Tibial nerve (tissue), 4 donors: ENCODE measurements at regions not wholly inside any gene's neighbourhood (a gene's known extent, or its start where the extent isn't known, plus 50 kb on each side); places are given as distances from the start of the nearest gene placed in this dataset.
A peak's percentile ranks its signal among the peaks of the same experiment; 100 is the strongest.
"Not testable (repeated sequence)": the region's sequence is repeated elsewhere in the genome, so short reads cannot be mapped to it uniquely, and the experiment has no call there.

Source experiments
- DNase-seq, 2 donors: peaks; one replicate each; pipeline ENCODE4 v3.0.0-alpha.2; 2019; ENCODE audit warnings: low spot score in 2 of 2
- H3K27ac ChIP-seq, 4 donors: fragments of 200-600 bp; sonication (generic) in 3 of 4; one replicate each; pipeline ENCODE4 v1.5.1; 2017 to 2019; ENCODE audit warnings: mild to moderate bottlenecking in 1 of 4
- H3K27me3 ChIP-seq, 2 donors: fragments of 200-600 bp; sonication (generic) in 1 of 2; one replicate each; pipeline versions ENCODE4 v1.5.1 to v1.6.0; 2017 to 2019
- H3K36me3 ChIP-seq, 3 donors: fragments of 200-600 bp; sonication (generic); one replicate each; pipeline ENCODE4 v1.5.1; 2018 to 2019
- H3K4me1 ChIP-seq, 4 donors: fragments of 200-600 bp; sonication (generic) in 3 of 4; one replicate each; pipeline ENCODE4 v1.5.1; 2017 to 2019
- H3K4me3 ChIP-seq, 4 donors: fragments of 200-600 bp; sonication (generic) in 3 of 4; one replicate each; pipeline ENCODE4 v1.5.1; 2017 to 2019; ENCODE audit warnings: mild to moderate bottlenecking in 1 of 4, moderate library complexity in 1 of 4
- H3K9me3 ChIP-seq, 4 donors: fragments of 200-600 bp; sonication (generic) in 3 of 4; one replicate each; pipeline ENCODE4 v1.5.1; 2017 to 2019
- EP300 ChIP-seq, 2 donors: sonication (generic); formaldehyde crosslinking; IDR thresholded peaks; one replicate each; pipeline ENCODE4 v1.6.1; 2017; ENCODE audit warnings: antibody characterized with exemption in 2 of 2, mild to moderate bottlenecking in 1 of 2
- POLR2A ChIP-seq, 2 donors: fragments of 450-650 bp; IDR thresholded peaks; one replicate each; pipeline ENCODE4 v1.6.1; 2017; ENCODE audit warnings: antibody characterized with exemption in 2 of 2, mild to moderate bottlenecking in 2 of 2, moderate library complexity in 2 of 2
- WGBS, 2 donors: methylation state at CpG; one replicate each; pipeline ENCODE4 v1.1.5; 2018; 5-methylcytosine and 5-hydroxymethylcytosine counted together
- TF ChIP-seq, protein P1 (sequence below), 5 experiments: fragments of 200-600 bp in 3 of 5; fragments of 450-650 bp in 2 of 5; sonication (generic) in 3 of 5; IDR thresholded peaks; one replicate each; pipeline ENCODE4 v1.5.1; 2016 to 2019; ENCODE audit warnings: antibody characterized with exemption in 5 of 5, mild to moderate bottlenecking in 3 of 5, moderate library complexity in 2 of 5

DNA sequence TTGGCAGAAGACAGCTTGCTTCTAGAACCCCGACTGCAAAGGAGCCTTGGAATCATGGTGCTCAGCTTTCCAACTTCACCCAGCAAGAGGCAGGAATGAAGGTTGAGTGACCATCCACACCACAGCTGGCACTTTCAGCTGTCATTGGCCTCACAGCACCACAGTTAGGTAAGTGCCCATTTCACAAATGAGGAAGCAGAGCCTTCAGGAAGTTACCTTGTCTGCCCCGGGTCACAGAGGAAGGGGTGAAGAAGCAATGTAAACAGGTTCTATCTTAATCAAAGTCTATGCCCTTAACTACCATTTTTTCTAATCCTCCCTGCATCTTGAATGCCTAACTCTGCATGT is 156.0 kb downstream of the GLUL start:
- TF ChIP-seq EP300 (IDR thresholded peaks at IDR 0.05) (no peak), POLR2A (IDR thresholded peaks at IDR 0.05) (no peak)
- TF ChIP-seq, protein P1, sequence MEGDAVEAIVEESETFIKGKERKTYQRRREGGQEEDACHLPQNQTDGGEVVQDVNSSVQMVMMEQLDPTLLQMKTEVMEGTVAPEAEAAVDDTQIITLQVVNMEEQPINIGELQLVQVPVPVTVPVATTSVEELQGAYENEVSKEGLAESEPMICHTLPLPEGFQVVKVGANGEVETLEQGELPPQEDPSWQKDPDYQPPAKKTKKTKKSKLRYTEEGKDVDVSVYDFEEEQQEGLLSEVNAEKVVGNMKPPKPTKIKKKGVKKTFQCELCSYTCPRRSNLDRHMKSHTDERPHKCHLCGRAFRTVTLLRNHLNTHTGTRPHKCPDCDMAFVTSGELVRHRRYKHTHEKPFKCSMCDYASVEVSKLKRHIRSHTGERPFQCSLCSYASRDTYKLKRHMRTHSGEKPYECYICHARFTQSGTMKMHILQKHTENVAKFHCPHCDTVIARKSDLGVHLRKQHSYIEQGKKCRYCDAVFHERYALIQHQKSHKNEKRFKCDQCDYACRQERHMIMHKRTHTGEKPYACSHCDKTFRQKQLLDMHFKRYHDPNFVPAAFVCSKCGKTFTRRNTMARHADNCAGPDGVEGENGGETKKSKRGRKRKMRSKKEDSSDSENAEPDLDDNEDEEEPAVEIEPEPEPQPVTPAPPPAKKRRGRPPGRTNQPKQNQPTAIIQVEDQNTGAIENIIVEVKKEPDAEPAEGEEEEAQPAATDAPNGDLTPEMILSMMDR (IDR thresholded peaks at IDR 0.05): no peak
- H3K36me3 ChIP-seq: no peaks in the 10 kb centered on the region
- peaks cover 0 to 17% (median 6%) of the 10 kb centered on the region in 4 donors for H3K4me1 ChIP-seq
- no peak overlapping the region for H3K4me3 ChIP-seq
- DNase-seq: no peak
- H3K27ac ChIP-seq: peak overlapping the region in 2 of 4 donors; percentile 8 to 57
- WGBS, 2 donors: 65 to 69% methylated on average over 2 of the region's 2 CpGs
- H3K9me3 ChIP-seq: no peaks in the 10 kb centered on the region
- no peaks in the 10 kb centered on the region for H3K27me3 ChIP-seq

DNA sequence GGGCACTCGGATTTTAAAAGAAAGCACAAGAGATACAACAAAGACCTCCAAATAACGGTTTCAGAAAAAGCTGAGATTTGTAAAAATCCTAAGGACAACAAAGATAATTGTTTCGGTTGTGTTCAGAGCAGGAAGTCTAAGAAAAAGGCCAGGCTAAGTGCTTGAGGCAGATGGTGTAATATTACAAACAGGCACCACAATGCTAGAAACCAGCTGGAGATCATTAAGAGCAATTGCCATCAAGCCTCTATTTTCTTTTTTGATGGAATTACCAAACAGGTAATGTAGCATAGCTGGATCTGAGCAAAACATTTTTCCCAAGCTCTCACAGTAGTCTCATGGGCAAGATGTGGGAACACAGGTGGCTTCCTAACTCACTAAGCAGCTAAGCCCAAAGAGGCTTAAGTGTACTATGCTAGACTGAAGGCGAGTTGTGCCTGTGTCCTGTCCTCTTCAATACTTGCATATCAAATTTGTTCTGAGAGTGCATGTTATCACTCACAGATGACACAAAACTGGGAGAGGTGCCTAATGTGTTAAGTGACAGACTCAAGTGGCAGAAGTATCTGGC is 161.6 kb downstream of the GLUL start:
- H3K4me3 ChIP-seq: no peak overlapping the region
- H3K27me3 ChIP-seq: no peaks in the 10 kb centered on the region
- DNase-seq: no peak
- no peaks in the 10 kb centered on the region for H3K36me3 ChIP-seq
- H3K4me1 ChIP-seq: peaks cover 0 to 12% (median 4%) of the 10 kb centered on the region in 4 donors
- peak overlapping the region in 2 of 4 donors; percentile 22 to 34 for H3K27ac ChIP-seq
- WGBS, 2 donors: 36 to 51% methylated on average over 4 of the region's 4 CpGs
- TF ChIP-seq, protein P1 (IDR thresholded peaks at IDR 0.05): no peak
- TF ChIP-seq POLR2A (IDR thresholded peaks at IDR 0.05) (no peak), EP300 (IDR thresholded peaks at IDR 0.05) (no peak)
- H3K9me3 ChIP-seq: peaks cover 0 to 8% (median 0%) of the 10 kb centered on the region in 4 donors

DNA sequence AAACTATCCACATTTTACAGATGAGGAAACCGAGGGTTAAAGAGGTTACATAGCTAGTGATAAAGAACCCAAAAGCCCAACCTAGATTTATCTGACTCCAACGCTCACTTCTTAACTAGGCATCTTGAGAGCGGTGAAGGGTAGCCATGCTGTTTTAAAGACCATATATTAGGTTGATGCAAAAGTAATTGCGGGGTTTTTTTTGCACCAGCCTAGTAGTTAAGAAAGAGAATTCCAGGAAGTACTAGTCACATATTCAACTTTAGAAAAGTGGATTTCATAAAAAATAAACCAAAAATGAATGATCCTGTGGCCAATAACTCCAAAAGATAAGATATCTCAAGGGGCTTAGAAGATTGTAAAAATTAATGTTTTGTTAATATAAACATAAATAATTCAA is 162.1 kb downstream of the GLUL start:
- 80 to 81% methylated on average over 4 of the region's 4 CpGs for WGBS, 2 donors
- Histone ChIP-seq H3K27ac (peak overlapping the region in 2 of 4 donors; percentile 22 to 34), H3K36me3 (no peaks in the 10 kb centered on the region), H3K27me3 (no peaks in the 10 kb centered on the region), H3K4me1 (peaks cover 0 to 12% (median 4%) of the 10 kb centered on the region in 4 donors), H3K9me3 (peaks cover 0 to 8% (median 0%) of the 10 kb centered on the region in 4 donors), H3K4me3 (no peak overlapping the region)
- DNase-seq: no peak
- TF ChIP-seq POLR2A (IDR thresholded peaks at IDR 0.05): no peak
- no peak for TF ChIP-seq EP300 (IDR thresholded peaks at IDR 0.05)
- TF ChIP-seq, protein P1 (IDR thresholded peaks at IDR 0.05): no peak

DNA sequence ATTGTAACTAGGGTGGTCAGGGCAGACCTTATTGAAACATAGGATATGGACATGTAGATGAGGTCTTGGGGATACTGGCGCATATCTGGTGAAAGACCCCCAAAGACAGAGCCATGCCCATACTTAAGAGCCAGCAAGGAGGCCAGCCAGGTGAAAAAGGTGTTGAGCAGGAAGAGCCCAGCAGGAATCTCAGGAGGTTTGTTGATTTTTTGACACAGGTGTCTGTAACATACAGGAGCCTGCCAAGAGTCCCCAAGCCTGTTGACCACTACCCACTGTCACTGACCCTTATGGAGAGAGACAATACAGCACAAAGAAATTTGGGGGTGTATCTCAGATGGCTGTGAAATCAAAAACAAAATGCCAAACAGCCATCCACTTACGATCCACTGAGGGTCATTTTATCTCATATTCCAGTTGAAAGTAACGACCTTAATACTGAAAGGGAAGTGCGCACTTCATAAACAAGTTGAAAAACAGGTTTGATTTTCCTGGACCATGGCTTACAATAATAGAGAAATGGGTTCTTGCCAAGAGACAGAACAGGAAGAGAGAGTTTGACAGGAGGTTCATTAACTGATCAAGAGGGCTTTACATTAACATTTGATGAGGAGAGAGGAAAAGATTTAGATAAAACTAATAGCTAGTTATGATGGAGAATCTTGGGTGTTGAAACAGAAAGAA is 163.6 kb downstream of the GLUL start:
- H3K4me3 ChIP-seq: no peak overlapping the region
- no peaks in the 10 kb centered on the region for H3K27me3 ChIP-seq
- peaks cover 0 to 12% (median 4%) of the 10 kb centered on the region in 4 donors for H3K4me1 ChIP-seq
- WGBS, 2 donors: 68 to 72% methylated on average over 4 of the region's 4 CpGs
- TF ChIP-seq, protein P1 (IDR thresholded peaks at IDR 0.05): no peak
- TF ChIP-seq POLR2A (IDR thresholded peaks at IDR 0.05) (no peak), EP300 (IDR thresholded peaks at IDR 0.05) (no peak)
- H3K36me3 ChIP-seq: no peaks in the 10 kb centered on the region
- peak overlapping the region in 2 of 4 donors; percentile 5 to 34 for H3K27ac ChIP-seq
- H3K9me3 ChIP-seq: peaks cover 0 to 20% (median 0%) of the 10 kb centered on the region in 4 donors
- no peak for DNase-seq

DNA sequence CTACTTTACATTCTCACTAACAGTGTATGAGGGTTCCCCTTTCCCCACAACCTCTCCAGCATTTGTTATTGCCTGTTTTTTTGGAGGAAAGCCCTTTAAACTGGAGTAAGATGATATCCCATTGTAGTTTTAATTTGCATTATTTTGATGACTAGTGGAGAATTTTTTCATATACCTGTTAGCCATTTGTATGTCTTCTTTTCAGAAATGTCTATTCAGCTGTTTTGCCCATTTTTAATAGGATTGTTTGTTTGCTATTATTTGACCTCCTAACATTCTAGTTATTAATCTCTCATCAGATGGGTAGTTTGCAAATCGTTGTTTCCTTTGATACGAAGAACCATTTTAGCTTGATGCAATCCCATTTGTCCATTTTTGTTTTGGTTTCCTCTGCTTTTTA is 165.0 kb downstream of the GLUL start:
- peaks cover 0 to 12% (median 4%) of the 10 kb centered on the region in 4 donors for H3K4me1 ChIP-seq
- no peaks in the 10 kb centered on the region for H3K27me3 ChIP-seq
- WGBS, 2 donors: 67 to 77% methylated on average over 2 of the region's 2 CpGs
- no peak overlapping the region for H3K4me3 ChIP-seq
- H3K27ac ChIP-seq: no peak overlapping the region
- H3K9me3 ChIP-seq: peaks cover 0 to 29% (median 0%) of the 10 kb centered on the region in 4 donors
- no peak for TF ChIP-seq EP300 (IDR thresholded peaks at IDR 0.05)
- TF ChIP-seq POLR2A (IDR thresholded peaks at IDR 0.05): no peak
- TF ChIP-seq, protein P1 (IDR thresholded peaks at IDR 0.05): no peak
- DNase-seq: no peak
- no peaks in the 10 kb centered on the region for H3K36me3 ChIP-seq

DNA sequence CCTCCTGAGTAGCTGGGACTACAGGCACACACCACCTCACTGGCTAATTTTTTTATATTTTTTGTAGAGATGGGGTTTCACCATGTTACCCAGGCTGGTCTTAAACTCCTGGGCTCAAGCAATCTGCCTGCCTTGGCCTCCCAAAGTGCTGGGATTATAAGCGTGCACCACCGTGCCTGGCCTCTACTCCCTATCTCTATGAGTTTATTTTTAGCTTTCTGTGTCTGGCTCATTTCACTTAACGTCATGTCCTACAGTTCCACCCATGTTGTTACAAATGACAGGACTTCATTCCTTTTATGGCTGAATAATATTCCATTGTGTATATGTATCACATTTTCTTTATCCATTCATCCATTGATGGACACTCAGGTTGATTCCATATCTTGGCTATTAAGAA is 164.2 kb upstream of the ZNF648 start:
- 84 to 89% methylated on average over 3 of the region's 3 CpGs for WGBS, 2 donors

DNA sequence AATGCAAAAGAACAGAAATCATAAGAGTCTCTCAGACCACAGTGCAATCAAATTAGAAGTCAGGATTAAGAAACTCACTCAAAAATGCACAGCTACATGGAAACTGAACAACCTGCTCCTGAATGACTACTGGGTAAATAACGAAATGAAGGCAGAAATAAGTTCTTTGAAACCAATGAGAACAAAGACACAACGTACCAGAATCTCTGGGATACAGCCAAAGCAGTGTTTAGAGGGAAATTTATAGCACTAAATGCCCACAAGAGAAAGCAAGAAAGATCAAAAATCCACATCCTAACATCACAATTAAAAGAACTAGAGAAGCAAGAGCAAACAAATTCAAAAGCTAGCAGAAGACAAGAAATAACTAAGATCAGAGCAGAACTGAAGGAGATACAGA is 160.5 kb upstream of the ZNF648 start:
- not testable (repeated sequence) for H3K4me3 ChIP-seq, DNase-seq, H3K36me3 ChIP-seq, H3K27ac ChIP-seq, H3K27me3 ChIP-seq, H3K4me1 ChIP-seq
- H3K9me3 ChIP-seq: peaks cover 0 to 31% (median 0%) of the 10 kb centered on the region in 4 donors
- 71 to 76% methylated on average over 2 of the region's 2 CpGs for WGBS, 2 donors

More for the DNA sequence above, 164.2 kb upstream of the ZNF648 start:
- H3K27ac ChIP-seq, DNase-seq, H3K4me3 ChIP-seq, H3K36me3 ChIP-seq, H3K27me3 ChIP-seq: not testable (repeated sequence)
- Histone ChIP-seq H3K4me1 (peaks cover 0 to 12% (median 4%) of the 10 kb centered on the region in 4 donors), H3K9me3 (peaks cover 0 to 31% (median 0%) of the 10 kb centered on the region in 4 donors)

DNA sequence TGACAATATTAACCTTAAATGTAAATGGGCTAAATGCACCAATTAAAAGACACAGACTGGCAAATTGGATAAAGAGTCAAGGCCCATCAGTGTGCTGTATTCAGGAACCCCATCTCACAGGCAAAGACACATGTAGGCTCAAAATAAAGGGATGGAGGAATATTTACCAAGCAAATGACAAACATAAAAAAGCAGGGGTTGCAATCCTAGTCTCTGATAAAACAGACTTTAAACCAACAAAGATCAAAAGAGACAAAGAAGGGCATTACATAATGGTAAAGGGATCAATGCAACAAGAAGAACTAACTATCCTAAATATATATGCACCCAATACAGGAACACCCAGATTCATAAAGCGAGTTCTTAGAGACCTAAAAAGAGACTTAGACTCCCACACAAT is 159.9 kb upstream of the ZNF648 start:
- WGBS, 2 donors: 91 to 95% methylated on average over 1 of the region's 1 CpG
- peaks cover 0 to 31% (median 0%) of the 10 kb centered on the region in 4 donors for H3K9me3 ChIP-seq
- not testable (repeated sequence) for H3K27ac ChIP-seq, H3K4me3 ChIP-seq, H3K36me3 ChIP-seq, H3K27me3 ChIP-seq, DNase-seq, H3K4me1 ChIP-seq
